ENCODE measurements at regions not wholly inside any gene's neighbourhood (a gene's known extent, or its start where the extent isn't known, plus 50 kb on each side); places are given as distances from the start of the nearest gene placed in this dataset.

DNA sequence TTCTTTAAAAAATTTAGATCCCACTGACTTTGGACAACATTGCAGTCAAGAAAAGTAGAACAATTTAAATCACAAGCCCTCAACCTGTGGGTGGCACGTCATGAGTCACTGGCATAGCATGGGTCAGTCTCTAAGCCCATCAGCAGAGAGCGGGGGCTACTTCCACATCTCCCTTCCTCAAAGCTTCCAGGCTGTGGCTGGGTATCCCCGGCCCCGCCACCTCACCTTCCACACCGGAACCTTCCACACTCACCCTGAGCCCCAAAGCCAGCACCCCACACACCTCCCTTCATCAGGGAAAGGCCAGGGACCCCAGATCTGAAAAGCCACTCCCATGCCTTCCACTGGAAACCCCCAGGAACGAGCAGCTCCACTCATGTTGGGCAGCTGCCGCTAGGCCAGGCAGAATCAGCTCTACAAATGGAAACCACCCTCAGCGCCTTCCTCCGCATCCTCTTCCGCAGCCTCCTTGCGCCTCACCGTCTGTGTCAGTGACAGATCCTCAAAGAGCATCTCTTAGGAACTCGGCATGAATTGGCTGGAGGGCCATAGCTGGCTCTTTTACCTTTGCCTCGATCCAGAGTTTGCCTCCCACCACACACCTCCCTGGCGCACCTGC is 156.5 kb downstream of the ERCC6L2 start:
- no peak for DNase-seq

DNA sequence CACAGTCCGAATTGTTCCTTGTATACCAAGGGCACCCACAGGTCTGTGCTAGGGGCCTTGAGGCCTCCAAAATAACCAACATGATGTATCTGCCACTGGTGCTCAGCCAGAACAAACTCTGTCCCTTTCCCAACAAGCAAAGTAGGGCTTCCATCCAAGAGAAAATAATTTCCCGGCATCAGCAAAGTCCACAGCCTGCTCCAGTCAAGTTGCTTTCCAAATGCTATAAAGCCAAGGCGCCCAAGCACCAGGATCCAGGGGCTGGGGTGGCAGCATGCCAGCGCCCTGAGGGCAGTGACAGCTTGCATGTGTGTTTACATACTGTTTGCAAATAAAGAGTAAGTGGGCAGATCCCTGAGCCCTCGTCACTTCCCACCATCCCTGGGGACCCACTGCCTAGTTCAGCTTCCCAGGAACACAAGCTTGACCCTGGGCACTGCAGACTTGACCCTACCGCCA is 155.9 kb downstream of the ERCC6L2 start:
- DNase-seq, result no peak

DNA sequence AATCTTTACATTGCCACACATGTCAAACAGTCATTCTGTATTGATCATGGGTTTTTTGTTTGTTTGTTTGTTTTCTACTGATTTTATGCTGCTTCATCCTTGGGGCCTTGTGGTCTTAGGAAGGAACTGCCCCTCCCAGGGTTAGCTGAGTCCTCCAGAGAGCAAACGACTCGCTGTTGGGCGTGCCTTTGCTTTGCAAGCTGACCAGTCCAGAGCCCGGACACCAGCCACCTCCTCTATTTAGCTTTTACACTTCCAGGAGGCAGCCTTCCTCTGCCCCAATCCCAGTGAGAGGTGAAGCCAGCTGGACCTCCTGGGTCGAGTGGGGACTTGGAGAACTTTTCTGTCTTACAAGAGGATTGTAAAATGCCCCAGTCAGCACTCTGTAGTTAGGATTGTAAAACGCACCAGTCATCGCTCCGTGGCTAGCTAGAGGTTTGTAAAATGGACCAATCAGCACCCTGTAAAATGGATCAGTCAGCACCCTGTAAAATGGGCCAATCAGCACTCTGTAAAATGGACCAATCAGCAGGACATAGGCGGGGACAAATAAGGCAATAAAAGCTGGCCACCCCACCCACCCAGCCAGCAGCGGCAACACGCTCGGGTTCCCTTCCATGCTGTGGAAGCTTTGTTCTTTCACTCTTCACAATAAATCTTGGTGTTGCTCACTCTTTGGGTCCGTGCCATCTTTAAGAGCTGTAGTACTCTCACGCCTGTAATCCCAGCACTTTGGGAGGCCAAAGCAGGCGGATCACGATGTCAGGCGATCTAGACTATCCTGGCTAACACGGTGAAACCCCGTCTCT is 154.4 kb downstream of the ERCC6L2 start:
- no peak for DNase-seq

DNA sequence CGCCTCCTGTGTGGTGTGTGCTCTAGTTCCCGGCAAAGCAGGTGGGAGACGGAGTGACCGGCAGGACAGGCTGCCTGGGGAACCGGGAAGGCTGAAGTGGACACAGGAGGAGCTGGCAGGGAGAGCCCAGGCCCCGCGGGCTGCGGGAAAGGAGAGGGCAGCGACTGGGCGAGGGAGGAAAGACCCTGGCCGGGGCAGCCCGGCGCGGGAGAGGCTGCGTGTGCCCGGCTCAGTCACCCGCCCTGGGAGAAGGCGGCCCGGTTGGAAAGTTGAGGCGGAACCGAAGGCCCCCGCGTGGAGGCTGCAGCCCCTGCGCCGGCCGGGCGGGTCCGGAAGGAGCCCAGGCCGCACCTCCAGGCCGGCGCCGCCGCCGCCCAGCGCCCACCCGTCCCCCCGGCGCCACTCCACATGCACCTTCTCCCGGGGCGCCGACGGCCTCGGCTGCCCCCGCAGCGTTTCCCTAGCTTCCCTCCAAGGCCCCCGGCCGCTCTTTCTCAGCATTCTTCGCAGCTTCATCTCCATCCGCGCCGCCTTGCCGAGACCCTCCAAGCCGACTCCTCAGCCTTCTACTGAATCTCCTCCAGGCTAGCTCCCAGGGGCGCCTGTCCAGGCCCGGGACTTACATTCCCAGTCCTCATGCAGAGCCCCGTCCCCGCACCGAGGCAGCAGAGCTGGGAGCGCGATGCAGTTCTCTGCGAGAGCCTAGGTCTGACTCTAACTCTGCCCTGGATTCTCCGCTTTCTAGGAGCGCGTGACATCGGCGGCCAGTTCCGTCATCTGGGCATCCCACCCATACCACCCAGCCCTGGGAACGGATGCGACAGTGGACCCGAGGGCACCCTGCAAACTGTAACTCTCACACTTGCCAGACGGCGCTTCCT is 152.0 kb downstream of the ERCC6L2 start:
- no peak for DNase-seq

DNA sequence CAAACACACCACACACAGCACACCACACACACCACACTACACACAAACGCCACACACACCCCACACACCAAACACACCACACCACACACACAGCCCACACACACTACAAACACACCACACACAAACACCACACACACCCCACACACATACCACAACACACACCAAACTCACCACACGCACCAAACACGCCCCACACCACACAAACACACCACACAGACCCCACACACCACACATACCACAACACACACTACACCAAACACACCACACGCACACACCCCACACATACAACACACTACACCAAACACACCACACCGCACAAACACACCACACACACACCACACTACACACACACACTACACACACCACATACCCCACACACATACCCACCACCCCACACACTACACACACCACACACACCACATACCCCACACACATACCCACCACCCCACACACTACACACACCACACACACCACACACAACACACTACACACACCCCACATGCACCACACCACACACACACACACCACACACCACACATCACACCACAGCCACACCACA is 151.2 kb downstream of the ERCC6L2 start:
- DNase-seq, result no peak

DNA sequence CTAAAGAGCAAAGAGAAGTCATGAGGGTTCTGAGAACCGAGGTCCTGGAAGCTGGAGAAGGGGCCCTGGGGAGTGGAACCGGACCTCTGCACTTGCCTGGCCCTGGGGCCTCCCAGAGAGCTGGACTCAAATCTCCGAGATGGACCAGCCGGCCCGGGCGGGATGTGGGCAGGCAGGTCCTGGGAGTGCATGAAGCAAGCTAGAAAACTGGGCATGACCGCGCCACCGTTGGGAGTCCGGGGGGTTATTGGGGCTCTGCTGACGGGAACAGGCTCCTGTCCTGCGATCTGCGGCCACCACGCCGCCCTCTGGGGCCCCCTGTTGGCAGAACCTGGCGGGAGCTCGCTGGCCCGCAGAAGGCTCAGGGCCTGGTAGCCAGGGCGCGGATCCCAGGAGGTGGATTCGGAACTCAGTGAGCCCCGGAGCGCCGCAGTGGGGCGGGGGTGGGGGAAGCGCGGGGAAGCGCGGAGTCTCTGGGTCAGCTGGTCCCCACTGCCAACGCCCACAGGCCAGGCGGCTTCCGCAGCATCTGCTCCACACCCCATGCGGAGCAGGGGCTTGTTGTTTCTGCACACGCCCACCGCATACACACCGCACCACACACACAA is 150.6 kb downstream of the ERCC6L2 start:
- DNase-seq, result peak; percentile 17

DNA sequence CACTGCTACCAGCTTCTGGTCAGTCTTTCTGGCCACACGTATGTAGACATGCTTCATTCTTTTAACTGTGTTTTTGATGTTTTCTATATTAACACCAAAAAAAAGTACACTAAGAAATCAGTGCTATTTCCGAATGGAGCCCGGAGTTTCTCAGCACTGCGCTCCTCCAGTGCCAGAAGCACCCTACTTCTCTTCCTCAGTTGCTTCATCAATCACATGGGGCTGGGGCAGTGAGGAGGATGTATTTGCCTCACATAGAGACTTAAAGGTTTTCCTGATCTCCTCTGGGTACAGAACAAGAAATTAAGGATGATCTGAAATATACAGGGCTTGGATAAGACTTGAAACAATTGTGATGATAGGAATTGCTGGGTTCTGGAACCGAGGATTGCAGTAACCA is 148.0 kb downstream of the ERCC6L2 start:
- no peak for DNase-seq

DNA sequence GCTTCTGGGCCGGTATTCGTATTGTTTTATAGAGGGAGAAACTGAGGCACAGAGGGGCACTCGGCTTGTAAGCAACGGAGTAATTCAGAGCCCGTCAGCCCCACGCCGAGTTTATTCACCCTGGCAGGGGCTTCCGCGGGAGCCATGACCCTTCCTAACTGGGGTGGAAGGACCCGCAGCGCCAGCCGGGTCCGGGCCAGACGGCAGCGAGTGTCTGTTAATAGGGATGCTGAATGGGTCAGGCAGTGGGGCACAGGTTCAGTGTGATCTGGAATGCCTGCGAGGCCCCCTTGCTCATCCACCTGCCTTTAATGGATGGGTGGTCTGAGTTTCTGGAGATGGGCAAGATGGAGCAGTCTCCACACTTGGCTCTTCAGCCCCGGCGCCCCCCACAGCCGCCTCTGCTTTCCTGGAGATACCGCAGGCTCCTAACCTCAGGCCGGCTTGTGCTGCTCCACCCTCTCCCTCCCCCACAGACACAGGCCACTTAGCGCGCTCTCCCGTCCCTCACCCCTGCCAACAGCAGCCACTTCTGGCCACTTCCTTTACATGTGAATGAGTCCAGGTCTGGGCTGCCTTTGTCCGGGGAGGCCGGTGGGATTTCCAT is 147.1 kb downstream of the ERCC6L2 start:
- DNase-seq, result peak; percentile 22

DNA sequence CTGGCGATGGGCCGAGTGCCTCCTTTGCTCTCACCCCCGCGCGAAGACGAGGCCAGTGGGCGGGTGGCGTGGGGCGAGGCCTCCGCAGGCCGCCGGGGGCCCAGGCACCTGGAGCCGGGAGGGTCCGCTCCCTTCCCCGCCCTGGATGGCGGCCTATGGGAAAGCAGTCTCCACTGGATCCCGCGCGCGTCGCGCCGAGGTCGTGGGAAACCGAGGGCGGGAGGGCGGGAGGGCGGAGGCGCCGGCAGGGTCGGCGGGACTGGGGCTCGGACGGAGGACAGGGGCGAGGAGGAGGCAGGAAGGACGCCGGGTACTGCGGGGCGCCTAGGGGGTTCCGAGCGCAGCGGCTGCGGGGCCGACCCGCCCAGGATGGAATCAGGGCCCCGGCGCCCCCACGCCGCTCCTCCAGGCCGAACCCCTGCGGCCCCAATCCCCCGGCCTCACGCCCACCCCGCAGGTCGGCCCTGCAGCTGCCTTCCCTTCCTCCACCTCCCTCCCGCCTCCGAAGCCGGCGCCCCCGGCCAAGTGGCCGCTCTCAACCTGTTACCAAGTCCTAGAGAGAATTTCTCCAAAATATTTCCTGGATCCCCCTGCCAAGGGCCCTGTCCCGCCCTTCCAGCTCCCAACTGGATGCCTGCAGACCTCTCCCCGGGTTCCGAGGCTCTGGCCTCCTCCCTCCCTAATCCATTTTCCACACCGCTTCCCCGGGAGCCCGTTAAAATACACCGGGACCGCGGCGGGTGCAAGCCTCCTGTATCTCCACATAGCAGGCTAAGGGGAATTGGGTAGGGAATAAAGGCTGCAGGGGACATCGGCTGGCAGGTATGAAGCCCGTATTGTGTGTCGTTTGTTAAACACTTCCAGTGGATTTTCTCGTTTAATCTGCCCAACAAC is 146.3 kb downstream of the ERCC6L2 start:
- no peak for DNase-seq

DNA sequence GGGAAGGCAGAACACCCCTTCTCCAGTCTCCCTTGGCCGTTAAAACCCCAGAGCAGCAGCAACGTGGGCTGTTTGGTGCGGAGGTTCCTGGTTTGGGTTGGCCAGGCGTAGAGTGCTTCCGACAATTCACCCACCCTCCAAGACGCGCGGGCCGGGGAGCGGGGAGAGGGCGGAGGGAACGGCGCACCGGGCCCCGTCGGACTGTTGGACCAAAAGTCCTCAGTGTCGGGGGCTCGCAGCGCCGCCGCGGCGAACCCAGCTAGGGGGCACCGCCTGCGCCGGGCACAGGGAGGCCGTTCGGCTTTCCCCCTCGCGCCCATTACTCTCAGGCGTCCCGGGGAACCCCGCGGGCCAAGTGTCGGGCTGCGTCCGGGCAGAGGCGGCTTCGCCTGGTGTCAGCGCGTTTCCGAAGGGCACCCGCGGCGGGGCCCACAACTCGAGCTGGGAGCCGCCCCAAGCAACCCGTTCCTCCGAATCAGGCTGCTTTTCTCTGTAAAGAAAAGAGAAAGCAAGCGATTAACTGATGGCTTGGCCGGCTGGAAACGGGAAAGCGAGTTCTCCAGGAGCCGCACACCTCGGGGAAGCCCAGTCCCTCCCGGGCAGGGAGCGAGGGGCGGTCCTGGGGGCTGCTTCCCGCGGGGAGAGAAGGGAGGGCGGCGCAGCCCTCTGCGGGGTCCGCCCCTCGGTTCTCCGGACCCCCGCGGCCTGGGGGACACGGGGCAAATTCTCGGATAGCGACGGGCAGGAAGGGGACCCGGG is 145.5 kb downstream of the ERCC6L2 start:
- peak; percentile 56 for DNase-seq

DNA sequence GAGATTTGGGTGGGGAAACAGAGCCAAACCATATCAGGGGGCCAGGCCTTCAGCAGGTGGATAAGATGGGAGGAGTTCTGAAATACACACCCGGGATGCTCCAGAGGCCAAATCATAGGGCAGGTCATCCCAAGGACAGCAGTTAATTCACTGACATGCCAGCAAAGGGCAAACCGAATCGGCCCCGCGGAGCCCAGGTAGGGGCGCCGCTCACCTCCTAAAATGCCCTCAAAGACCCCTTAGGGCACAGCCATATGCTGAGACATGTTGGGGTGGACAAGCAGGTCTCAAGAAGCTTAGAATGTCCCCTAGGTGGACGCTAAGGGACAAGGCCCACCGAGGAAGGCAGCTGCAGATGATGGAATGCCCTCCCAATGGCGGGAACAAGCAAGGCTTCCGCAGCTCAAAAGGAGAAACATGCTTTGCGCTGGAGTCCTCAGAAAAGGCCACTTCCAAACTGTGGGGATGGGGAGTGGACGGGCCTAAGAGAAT is 144.9 kb downstream of the ERCC6L2 start:
- DNase-seq, result no peak
